Natural killer cell (primary cell): ENCODE measurements at regions not wholly inside any gene's neighbourhood (a gene's known extent, or its start where the extent isn't known, plus 50 kb on each side); places are given as distances from the start of the nearest gene placed in this dataset.

ENCODE experiments used
- ATAC-seq, 3 donors: fragments of 150-1000 bp in 2 of 3; fragments of 200-7000 bp in 1 of 3; cut with Tn5 transposase; 1 replicate in 1 of 3; 2 replicates in 2 of 3; pipeline ENCODE4 v1.10.0; 2021; ENCODE audit warnings: mild to moderate bottlenecking in 2 of 3, moderate library complexity in 2 of 3
- DNase-seq, 2 donors: peaks; one replicate each; pipeline versions ENCODE4 v3.0.0 to v3.0.0-alpha.2; 2013 to 2021; ENCODE audit warnings: mixed read lengths in 1 of 2
- H3K27ac ChIP-seq: one replicate; pipeline ENCODE4 v1.5.1; 2013; ENCODE audit warnings: mild to moderate bottlenecking, low read length
- H3K27me3 ChIP-seq: one replicate; pipeline ENCODE4 v1.6.1; 2013; ENCODE audit warnings: low read length; ENCODE audit not compliant: control insufficient read depth, insufficient read depth
- H3K36me3 ChIP-seq: one replicate; pipeline ENCODE4 v1.6.1; 2013; ENCODE audit warnings: low read length; ENCODE audit not compliant: control insufficient read depth, insufficient read depth
- H3K4me1 ChIP-seq: one replicate; pipeline ENCODE4 v1.6.1; 2013; ENCODE audit warnings: low read length; ENCODE audit not compliant: control insufficient read depth, insufficient read depth
- H3K4me3 ChIP-seq: one replicate; pipeline ENCODE4 v1.5.1; 2013; ENCODE audit warnings: low read length
- H3K9me3 ChIP-seq: one replicate; pipeline ENCODE4 v1.6.1; 2013; ENCODE audit warnings: low read length; ENCODE audit not compliant: control insufficient read depth, insufficient read depth
- H3K27ac Mint-ChIP-seq, 2 donors: one replicate each; pipeline ENCODE4 v1.8.0; 2022; ENCODE audit warnings: mild to moderate bottlenecking in 2 of 2, mixed read lengths in 2 of 2, moderate library complexity in 1 of 2
- H3K27me3 Mint-ChIP-seq, 2 donors: one replicate each; pipeline ENCODE4 v1.8.0; 2022; ENCODE audit warnings: low read depth in 2 of 2, mixed read lengths in 2 of 2
- H3K36me3 Mint-ChIP-seq: one replicate; pipeline ENCODE4 v1.8.0; 2022; ENCODE audit warnings: mixed read lengths
- H3K4me1 Mint-ChIP-seq, 2 donors: one replicate each; pipeline ENCODE4 v1.8.0; 2022; ENCODE audit warnings: mixed read lengths in 2 of 2
- H3K4me3 Mint-ChIP-seq: one replicate; pipeline ENCODE4 v1.8.0; 2022; ENCODE audit warnings: mild to moderate bottlenecking, moderate library complexity, mixed read lengths
- H3K9me3 Mint-ChIP-seq, 2 donors: one replicate each; pipeline ENCODE4 v1.8.0; 2022; ENCODE audit warnings: mixed read lengths in 2 of 2
- WGBS: methylation state at CpG from one replicate; pipeline ENCODE4 v1.1.7; 2013; ENCODE audit warnings: missing lambda C conversion rate; ENCODE audit not compliant: insufficient coverage; 5-methylcytosine and 5-hydroxymethylcytosine counted together
- intact Hi-C: fragments of 100-400 bp; cut with micrococcal nuclease; formaldehyde crosslinking; loops from one replicate; pipeline ENCODE4 v1.14.2; 2022
- TF ChIP-seq, protein P1 (sequence below): fragments of 200-600 bp; IDR thresholded peaks from one replicate; pipeline ENCODE4 v1.8.0; 2022; ENCODE audit warnings: antibody characterized with exemption

DNA sequence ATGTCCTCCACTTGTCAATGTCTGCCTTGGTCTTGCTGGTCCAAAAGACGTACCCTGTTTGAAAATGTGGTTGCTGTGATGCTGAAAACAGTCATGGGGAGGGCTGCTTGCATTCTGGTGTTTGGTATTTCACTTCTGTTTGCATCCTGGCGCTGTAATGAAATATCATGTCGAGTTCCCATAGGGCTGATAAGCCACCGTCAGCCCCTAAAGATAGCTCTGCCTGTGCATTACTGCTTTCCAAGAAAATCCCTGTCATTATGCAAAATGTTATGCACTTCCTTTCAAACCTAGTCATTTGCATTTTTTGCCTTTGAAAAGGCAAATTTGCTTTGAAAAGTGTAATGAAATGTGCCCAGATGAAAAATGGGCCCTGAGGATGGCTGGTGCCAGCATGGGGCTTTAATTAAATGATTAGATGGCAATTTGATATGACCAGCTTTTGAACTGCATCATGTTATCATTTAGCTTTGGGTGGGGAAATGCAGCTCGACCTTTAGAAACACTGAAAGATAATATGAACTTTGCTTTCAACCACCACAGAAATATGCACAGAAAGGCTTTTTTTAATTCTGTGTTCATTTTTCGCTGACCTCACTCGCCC, 374.4 kb upstream of the SGCD start:
- no peaks in the 10 kb centered on the region for H3K36me3 ChIP-seq
- H3K27me3 ChIP-seq, result no peaks in the 10 kb centered on the region
- no peaks in the 10 kb centered on the region for H3K9me3 ChIP-seq
- 73% methylated on average over 7 of the region's 7 CpGs for WGBS
- Mint-ChIP-seq H3K27ac (no peak overlapping the region), H3K27me3 (peaks cover 15 to 52% of the 10 kb centered on the region in 2 donors), H3K9me3 (no peaks in the 10 kb centered on the region), H3K36me3 (no peaks in the 10 kb centered on the region), H3K4me3 (no peak overlapping the region), H3K4me1 (no peaks in the 10 kb centered on the region)
- intact Hi-C loops, result no loop called here
- no peak for ATAC-seq
- DNase-seq, result no peak
- H3K4me3 ChIP-seq, result no peak overlapping the region
- TF ChIP-seq, protein P1, sequence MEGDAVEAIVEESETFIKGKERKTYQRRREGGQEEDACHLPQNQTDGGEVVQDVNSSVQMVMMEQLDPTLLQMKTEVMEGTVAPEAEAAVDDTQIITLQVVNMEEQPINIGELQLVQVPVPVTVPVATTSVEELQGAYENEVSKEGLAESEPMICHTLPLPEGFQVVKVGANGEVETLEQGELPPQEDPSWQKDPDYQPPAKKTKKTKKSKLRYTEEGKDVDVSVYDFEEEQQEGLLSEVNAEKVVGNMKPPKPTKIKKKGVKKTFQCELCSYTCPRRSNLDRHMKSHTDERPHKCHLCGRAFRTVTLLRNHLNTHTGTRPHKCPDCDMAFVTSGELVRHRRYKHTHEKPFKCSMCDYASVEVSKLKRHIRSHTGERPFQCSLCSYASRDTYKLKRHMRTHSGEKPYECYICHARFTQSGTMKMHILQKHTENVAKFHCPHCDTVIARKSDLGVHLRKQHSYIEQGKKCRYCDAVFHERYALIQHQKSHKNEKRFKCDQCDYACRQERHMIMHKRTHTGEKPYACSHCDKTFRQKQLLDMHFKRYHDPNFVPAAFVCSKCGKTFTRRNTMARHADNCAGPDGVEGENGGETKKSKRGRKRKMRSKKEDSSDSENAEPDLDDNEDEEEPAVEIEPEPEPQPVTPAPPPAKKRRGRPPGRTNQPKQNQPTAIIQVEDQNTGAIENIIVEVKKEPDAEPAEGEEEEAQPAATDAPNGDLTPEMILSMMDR, result no peak
- no peak overlapping the region for H3K27ac ChIP-seq
- H3K4me1 ChIP-seq, result no peaks in the 10 kb centered on the region

DNA sequence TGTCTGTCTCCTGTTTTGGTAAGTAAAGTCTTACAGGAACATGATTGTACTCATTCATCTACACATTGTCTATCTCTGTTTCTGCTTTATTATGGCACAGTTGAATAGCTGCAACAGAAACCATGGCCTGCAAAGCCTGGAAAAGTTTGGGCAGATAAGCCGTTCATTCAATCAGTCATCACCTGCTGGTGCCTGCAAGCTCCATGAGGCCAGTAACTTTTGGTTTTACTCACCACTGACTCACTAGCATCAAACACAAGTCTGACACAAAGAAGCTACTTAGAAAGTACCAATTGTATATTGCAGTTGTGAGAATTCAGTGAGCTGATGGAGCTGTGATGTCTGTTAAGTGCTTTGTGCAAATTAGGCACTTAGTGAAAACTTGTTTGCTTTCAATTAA, 373.6 kb upstream of the SGCD start:
- H3K27ac ChIP-seq, result no peak overlapping the region
- no peak for DNase-seq
- H3K36me3 ChIP-seq, result no peaks in the 10 kb centered on the region
- 50% methylated on average over 1 of the region's 1 CpG for WGBS
- H3K4me3 ChIP-seq, result no peak overlapping the region
- TF ChIP-seq, protein P1, result no peak
- no peaks in the 10 kb centered on the region for H3K4me1 Mint-ChIP-seq
- no peaks in the 10 kb centered on the region for H3K4me1 ChIP-seq
- no peaks in the 10 kb centered on the region for H3K9me3 Mint-ChIP-seq
- peaks cover 15 to 52% of the 10 kb centered on the region in 2 donors for H3K27me3 Mint-ChIP-seq
- no peak overlapping the region for H3K4me3 Mint-ChIP-seq
- no peak overlapping the region for H3K27ac Mint-ChIP-seq
- no peak for ATAC-seq
- H3K9me3 ChIP-seq, result no peaks in the 10 kb centered on the region
- H3K27me3 ChIP-seq, result no peaks in the 10 kb centered on the region
- intact Hi-C loops, result no loop called here
- H3K36me3 Mint-ChIP-seq, result no peaks in the 10 kb centered on the region

DNA sequence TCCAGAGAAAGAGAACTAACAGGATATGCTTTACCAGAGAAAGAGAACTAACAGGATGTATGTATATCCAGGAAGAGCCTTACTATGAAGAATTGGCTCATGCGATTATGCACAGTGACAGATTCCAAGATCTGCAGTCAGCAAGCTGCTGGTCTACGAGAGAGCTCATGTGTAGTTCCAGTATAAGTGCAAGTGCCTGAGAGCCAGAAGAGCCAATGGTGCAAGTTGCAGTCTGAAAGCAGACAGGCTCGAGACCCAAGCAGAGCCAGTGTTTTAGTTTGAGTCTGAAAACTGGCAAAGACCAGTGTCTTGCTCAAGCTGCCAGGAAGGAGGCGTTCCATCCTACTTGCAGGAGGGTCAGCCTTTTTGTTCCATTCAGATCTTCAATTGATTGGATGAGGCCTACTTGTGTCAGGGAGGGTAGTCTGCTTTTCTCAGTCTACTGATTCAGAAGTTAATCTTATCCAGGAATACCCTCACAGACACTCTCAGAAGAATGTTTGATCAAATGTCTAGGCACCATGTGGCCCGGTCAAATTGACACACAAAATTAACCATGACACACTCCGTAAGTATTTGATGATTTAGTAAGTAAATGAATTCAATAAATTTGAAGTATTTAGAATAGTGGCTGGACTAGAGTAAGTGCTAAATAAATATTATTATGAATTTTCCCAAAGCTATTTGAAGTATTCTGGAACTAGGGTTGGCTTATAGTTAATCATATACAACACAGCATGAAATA, 372.1 kb upstream of the SGCD start:
- H3K27me3 Mint-ChIP-seq, result peaks cover 12 to 42% of the 10 kb centered on the region in 2 donors
- H3K4me1 Mint-ChIP-seq, result no peaks in the 10 kb centered on the region
- no peak overlapping the region for H3K4me3 Mint-ChIP-seq
- Histone ChIP-seq H3K4me1 (no peaks in the 10 kb centered on the region), H3K36me3 (no peaks in the 10 kb centered on the region), H3K9me3 (no peaks in the 10 kb centered on the region), H3K4me3 (no peak overlapping the region), H3K27ac (no peak overlapping the region), H3K27me3 (no peaks in the 10 kb centered on the region)
- no peak overlapping the region for H3K27ac Mint-ChIP-seq
- H3K36me3 Mint-ChIP-seq, result no peaks in the 10 kb centered on the region
- DNase-seq, result no peak
- intact Hi-C loops, result no loop called here
- TF ChIP-seq, protein P1, result no peak
- 88% methylated on average over 6 of the region's 6 CpGs for WGBS
- ATAC-seq, result no peak
- no peaks in the 10 kb centered on the region for H3K9me3 Mint-ChIP-seq
